Mesendoderm (in vitro differentiated cells): ENCODE measurements at regions not wholly inside any gene's neighbourhood (a gene's known extent, or its start where the extent isn't known, plus 50 kb on each side); places are given as distances from the start of the nearest gene placed in this dataset.

ENCODE experiments used
- DNase-seq: peaks from one replicate; pipeline ENCODE4 v3.0.0; 2013
- H2AK5ac ChIP-seq: 2 replicates; pipeline ENCODE4 v1.6.1; 2013; ENCODE audit warnings: low read length, inconsistent platforms
- H2BK120ac ChIP-seq: 2 replicates; pipeline ENCODE4 v1.6.1; 2013; ENCODE audit warnings: low read depth, mild to moderate bottlenecking, low read length, moderate library complexity, mixed read lengths
- H2BK15ac ChIP-seq: replicated peaks from 2 replicates; pipeline ENCODE4 v1.6.1; 2013; ENCODE audit warnings: low read depth, mild to moderate bottlenecking, moderate library complexity
- H2BK5ac ChIP-seq: 2 replicates; pipeline ENCODE4 v1.6.1; 2013; ENCODE audit warnings: low read length, inconsistent platforms
- H3K18ac ChIP-seq: 2 replicates; pipeline ENCODE4 v1.6.1; 2013; ENCODE audit warnings: mild to moderate bottlenecking, low read length, mixed read lengths
- H3K23ac ChIP-seq: one replicate; pipeline ENCODE4 v1.6.1; 2013; ENCODE audit warnings: low read length
- H3K27ac ChIP-seq: 2 replicates; pipeline ENCODE4 v1.5.1; 2013; ENCODE audit warnings: low read depth, mild to moderate bottlenecking, inconsistent platforms, low read length, moderate library complexity
- H3K27me3 ChIP-seq: 2 replicates; pipeline ENCODE4 v1.6.1; 2013; ENCODE audit warnings: low read length, control low read depth, mild to moderate bottlenecking, inconsistent platforms; ENCODE audit not compliant: insufficient read depth, poor library complexity
- H3K36me3 ChIP-seq: 2 replicates; pipeline ENCODE4 v1.6.1; 2013; ENCODE audit warnings: low read length, inconsistent platforms; ENCODE audit not compliant: control insufficient read depth, insufficient read depth
- H3K4ac ChIP-seq: one replicate; pipeline ENCODE4 v1.6.1; 2013; ENCODE audit warnings: low read depth, mild to moderate bottlenecking, low read length, moderate library complexity
- H3K4me1 ChIP-seq: 2 replicates; pipeline ENCODE4 v1.6.1; 2013; ENCODE audit warnings: low read depth, low read length, inconsistent platforms; ENCODE audit not compliant: control insufficient read depth
- H3K4me2 ChIP-seq: 2 replicates; pipeline ENCODE4 v1.6.1; 2013; ENCODE audit warnings: low read length
- H3K4me3 ChIP-seq: 2 replicates; pipeline ENCODE4 v1.5.1; 2013; ENCODE audit warnings: mild to moderate bottlenecking, low read length
- H3K56ac ChIP-seq: one replicate; pipeline ENCODE4 v1.6.1; 2013; ENCODE audit warnings: low read length
- H3K79me1 ChIP-seq: 2 replicates; pipeline ENCODE4 v1.6.1; 2013; ENCODE audit warnings: low read length, inconsistent platforms
- H3K79me2 ChIP-seq: 2 replicates; pipeline ENCODE4 v1.6.1; 2013; ENCODE audit warnings: mild to moderate bottlenecking, low read length; ENCODE audit not compliant: control insufficient read depth, insufficient read depth
- H3K9ac ChIP-seq: 2 replicates; pipeline ENCODE4 v1.6.1; 2013; ENCODE audit warnings: low read length, inconsistent platforms
- H4K5ac ChIP-seq: one replicate; pipeline ENCODE4 v1.6.1; 2013; ENCODE audit warnings: low read length
- H4K8ac ChIP-seq: one replicate; pipeline ENCODE4 v1.6.1; 2013; ENCODE audit warnings: low read depth, mild to moderate bottlenecking, control low read depth, low read length, moderate library complexity
- WGBS: extraction: QIAGEN DNeasy Blood & Tissue Kit; methylation state at CpG from one replicate; pipeline ENCODE4 v1.1.7; 2013; ENCODE audit warnings: low lambda C conversion rate, missing lambda C conversion rate; ENCODE audit not compliant: insufficient coverage; ENCODE audit errors: extremely low coverage; 5-methylcytosine and 5-hydroxymethylcytosine counted together

GRCh38 chr6:49327571-49327970 lies 135.5 kb downstream of the MMUT start:
- Histone ChIP-seq H3K79me2 (no peaks in the 10 kb centered on the region), H3K27ac (no peak overlapping the region), H3K23ac (no peak overlapping the region), H3K4me3 (no peak overlapping the region), H3K4me1 (no peaks in the 10 kb centered on the region), H2BK5ac (no peak overlapping the region), H4K8ac (no peak overlapping the region), H2AK5ac (no peak overlapping the region), H3K56ac (no peak overlapping the region), H4K5ac (no peak overlapping the region), H3K4me2 (no peak overlapping the region), H3K36me3 (no peaks in the 10 kb centered on the region), H3K4ac (no peak overlapping the region), H3K9ac (no peak overlapping the region), H2BK15ac (no peak overlapping the region), H3K18ac (no peak overlapping the region), H3K27me3 (no peaks in the 10 kb centered on the region), H2BK120ac (no peak overlapping the region), H3K79me1 (no peaks in the 10 kb centered on the region)
- DNase-seq = no peak
- no CpG with 5 or more reads among the region's 2 CpGs for WGBS

GRCh38 chr6:49327005-49327404 lies 136.0 kb downstream of the MMUT start:
- H3K27me3 ChIP-seq = no peaks in the 10 kb centered on the region
- H3K56ac ChIP-seq = no peak overlapping the region
- no peak overlapping the region for H2BK120ac ChIP-seq
- no peaks in the 10 kb centered on the region for H3K79me2 ChIP-seq
- no peak overlapping the region for H3K4me2 ChIP-seq
- H3K18ac ChIP-seq = no peak overlapping the region
- no peak overlapping the region for H3K27ac ChIP-seq
- H3K36me3 ChIP-seq = no peaks in the 10 kb centered on the region
- DNase-seq = no peak
- H3K4me3 ChIP-seq = no peak overlapping the region
- no peak overlapping the region for H2BK5ac ChIP-seq
- H4K5ac ChIP-seq = no peak overlapping the region
- no peak overlapping the region for H2AK5ac ChIP-seq
- no peak overlapping the region for H4K8ac ChIP-seq
- H3K4ac ChIP-seq = no peak overlapping the region
- no peak overlapping the region for H3K9ac ChIP-seq
- H2BK15ac ChIP-seq = no peak overlapping the region
- no CpG with 5 or more reads among the region's 1 CpG for WGBS
- no peak overlapping the region for H3K23ac ChIP-seq
- H3K79me1 ChIP-seq = no peaks in the 10 kb centered on the region
- H3K4me1 ChIP-seq = no peaks in the 10 kb centered on the region

- no peak overlapping the region for H2BK5ac ChIP-seq
- no peak overlapping the region for H3K9ac ChIP-seq
Observed at GRCh38 chr6:49326347-49326746, 136.7 kb downstream of the MMUT start.

GRCh38 chr6:49325891-49326290 lies 137.2 kb downstream of the MMUT start:
- no peak overlapping the region for H3K56ac ChIP-seq
- H3K27ac ChIP-seq = no peak overlapping the region
- H3K4me3 ChIP-seq = no peak overlapping the region
- no peak overlapping the region for H2BK120ac ChIP-seq
- H4K8ac ChIP-seq = no peak overlapping the region
- H3K18ac ChIP-seq = no peak overlapping the region
- H3K4me2 ChIP-seq = no peak overlapping the region
- no peaks in the 10 kb centered on the region for H3K36me3 ChIP-seq
- H3K4me1 ChIP-seq = no peaks in the 10 kb centered on the region
- no peak overlapping the region for H2BK15ac ChIP-seq
- H2BK5ac ChIP-seq = no peak overlapping the region
- H3K4ac ChIP-seq = no peak overlapping the region
- no peaks in the 10 kb centered on the region for H3K79me1 ChIP-seq
- no peaks in the 10 kb centered on the region for H3K79me2 ChIP-seq
- no peak overlapping the region for H4K5ac ChIP-seq
- H3K9ac ChIP-seq = no peak overlapping the region
- H2AK5ac ChIP-seq = no peak overlapping the region
- no peaks in the 10 kb centered on the region for H3K27me3 ChIP-seq
- WGBS = no CpG with 5 or more reads among the region's 1 CpG
- H3K23ac ChIP-seq = no peak overlapping the region
- DNase-seq = no peak

More at GRCh38 chr6:49326347-49326746, 136.7 kb downstream of the MMUT start:
- Histone ChIP-seq H3K18ac (no peak overlapping the region), H3K36me3 (no peaks in the 10 kb centered on the region), H3K4ac (no peak overlapping the region), H3K4me3 (no peak overlapping the region), H3K79me2 (no peaks in the 10 kb centered on the region), H3K27ac (no peak overlapping the region), H2AK5ac (no peak overlapping the region), H3K23ac (no peak overlapping the region), H4K5ac (no peak overlapping the region), H4K8ac (no peak overlapping the region), H3K56ac (no peak overlapping the region), H2BK15ac (no peak overlapping the region), H3K4me2 (no peak overlapping the region), H2BK120ac (no peak overlapping the region), H3K4me1 (no peaks in the 10 kb centered on the region), H3K27me3 (no peaks in the 10 kb centered on the region), H3K79me1 (no peaks in the 10 kb centered on the region)
- no peak for DNase-seq
- WGBS = no CpG with 5 or more reads among the region's 2 CpGs

GRCh38 chr6:49322861-49323260 lies 140.2 kb downstream of the MMUT start:
- no peaks in the 10 kb centered on the region for H3K36me3 ChIP-seq
- H3K4me3 ChIP-seq = no peak overlapping the region
- no peaks in the 10 kb centered on the region for H3K4me1 ChIP-seq
- no peak overlapping the region for H2BK120ac ChIP-seq
- no peak overlapping the region for H4K5ac ChIP-seq
- no CpG with 5 or more reads among the region's 1 CpG for WGBS
- no peak overlapping the region for H3K4me2 ChIP-seq
- no peaks in the 10 kb centered on the region for H3K79me2 ChIP-seq
- H3K9ac ChIP-seq = no peak overlapping the region
- no peak for DNase-seq
- no peak overlapping the region for H3K18ac ChIP-seq
- H2BK5ac ChIP-seq = no peak overlapping the region
- H3K56ac ChIP-seq = no peak overlapping the region
- no peak overlapping the region for H4K8ac ChIP-seq
- no peaks in the 10 kb centered on the region for H3K27me3 ChIP-seq
- no peaks in the 10 kb centered on the region for H3K79me1 ChIP-seq
- H2AK5ac ChIP-seq = no peak overlapping the region
- no peak overlapping the region for H3K4ac ChIP-seq
- no peak overlapping the region for H3K23ac ChIP-seq
- H3K27ac ChIP-seq = no peak overlapping the region
- H2BK15ac ChIP-seq = no peak overlapping the region

GRCh38 chr6:49321561-49322072 lies 141.4 kb downstream of the MMUT start:
- Histone ChIP-seq H2BK5ac (no peak overlapping the region), H2BK15ac (no peak overlapping the region), H3K79me2 (no peaks in the 10 kb centered on the region), H3K79me1 (no peaks in the 10 kb centered on the region), H3K27me3 (no peaks in the 10 kb centered on the region), H3K56ac (no peak overlapping the region), H3K9ac (no peak overlapping the region), H2AK5ac (no peak overlapping the region), H4K8ac (no peak overlapping the region), H3K4me2 (no peak overlapping the region), H3K27ac (no peak overlapping the region), H3K4me3 (no peak overlapping the region), H3K36me3 (no peaks in the 10 kb centered on the region), H3K18ac (no peak overlapping the region), H3K23ac (no peak overlapping the region), H3K4ac (no peak overlapping the region), H3K4me1 (no peaks in the 10 kb centered on the region), H2BK120ac (no peak overlapping the region), H4K5ac (no peak overlapping the region)
- WGBS = no CpG with 5 or more reads among the region's 2 CpGs
- no peak for DNase-seq
